Transverse colon (tissue), 4 donors: ENCODE measurements at regions not wholly inside any gene's neighbourhood (a gene's known extent, or its start where the extent isn't known, plus 50 kb on each side); places are given as distances from the start of the nearest gene placed in this dataset.

ENCODE experiments used
- DNase-seq: peaks from one replicate; pipeline ENCODE4 v3.0.0-alpha.2; 2019
- H3K27ac ChIP-seq, 4 donors: fragments of 200-600 bp; sonication (generic); 2 replicates each; pipeline ENCODE4 v1.5.1; 2016 to 2018; ENCODE audit warnings: inconsistent platforms in 4 of 4
- H3K27me3 ChIP-seq: fragments of 200-600 bp; sonication (generic); 2 replicates; pipeline ENCODE4 v1.5.1; 2017; ENCODE audit warnings: inconsistent platforms
- H3K36me3 ChIP-seq, 4 donors: fragments of 200-600 bp; sonication (generic); 2 replicates each; pipeline ENCODE4 v1.5.1; 2017 to 2019; ENCODE audit warnings: inconsistent platforms in 4 of 4
- H3K4me1 ChIP-seq, 4 donors: fragments of 200-600 bp; sonication (generic); 2 replicates each; pipeline ENCODE4 v1.5.1; 2017 to 2020; ENCODE audit warnings: inconsistent platforms in 4 of 4
- H3K4me3 ChIP-seq, 4 donors: fragments of 200-600 bp; sonication (generic); 1 replicate in 1 of 4; 2 replicates in 3 of 4; pipeline versions ENCODE4 v1.5.1 to v1.6.1; 2017 to 2019; ENCODE audit warnings: inconsistent platforms in 4 of 4
- H3K9me3 ChIP-seq, 2 donors: fragments of 200-600 bp; sonication (generic); 2 replicates each; pipeline ENCODE4 v1.5.1; 2017 to 2019; ENCODE audit warnings: inconsistent platforms in 2 of 2
- CTCF ChIP-seq, 5 experiments: fragments of 200-600 bp in 3 of 5; fragments of 450-650 bp in 2 of 5; sonication (generic) in 3 of 5; IDR thresholded peaks; 1 replicate in 2 of 5; 2 replicates in 3 of 5; pipeline ENCODE4 v1.5.1; 2016 to 2017; ENCODE audit warnings: antibody characterized with exemption in 5 of 5, inconsistent platforms in 3 of 5, mild to moderate bottlenecking in 2 of 5, moderate library complexity in 1 of 5
- EP300 ChIP-seq: sonication (generic); formaldehyde crosslinking; IDR thresholded peaks from one replicate; pipeline ENCODE4 v1.6.1; 2017; ENCODE audit warnings: antibody characterized with exemption, low read depth
- POLR2A ChIP-seq: fragments of 450-650 bp; IDR thresholded peaks from one replicate; pipeline ENCODE4 v1.6.1; 2016; ENCODE audit warnings: antibody characterized with exemption, mild to moderate bottlenecking, moderate library complexity
- POLR2AphosphoS5 ChIP-seq, 3 donors: sonication (generic); formaldehyde crosslinking; IDR thresholded peaks; one replicate each; pipeline ENCODE4 v1.6.1; 2016; ENCODE audit warnings: antibody characterized with exemption in 3 of 3
- whole genome bisulfite sequencing, 2 donors: methylation state at CpG; one replicate each; pipeline ENCODE4 v1.1.5; 2018; ENCODE audit warnings: low coverage in 1 of 2; 5-methylcytosine and 5-hydroxymethylcytosine counted together
- in situ Hi-C, 4 donors: fragments of 200-750 bp; cut with MboI; loops; one replicate each; pipeline versions ENCODE4 v1.15.0 to v1.15.1; 2017; ENCODE audit warnings: low sequenced_read_pairs in 3 of 4, low pct_ligation_motif_present in 1 of 4, low pct_unique_long_range_greater_than_20kb in 1 of 4
- intact Hi-C: fragments of 100-400 bp; cut with DNase I; formaldehyde crosslinking; loops from one replicate; pipeline ENCODE4 v1.15.1; 2023; ENCODE audit warnings: low total_unique reads

GRCh38 chr13:40161931-40162330 is 504.5 kb downstream of the FOXO1 start:
- H3K36me3 ChIP-seq: no peaks in the 10 kb centered on the region
- H3K27ac ChIP-seq: no peak overlapping the region
- DNase-seq: no peak
- TF ChIP-seq POLR2AphosphoS5 (IDR thresholded peaks at IDR 0.05): no peak
- TF ChIP-seq EP300: no peak
- no peak for TF ChIP-seq CTCF (IDR thresholded peaks at IDR 0.05)
- TF ChIP-seq POLR2A: no peak
- H3K9me3 ChIP-seq: no peaks in the 10 kb centered on the region
- in situ Hi-C loops (no loop called here), intact Hi-C loops (no loop called here)
- 91 to 100% methylated on average over 1 to 2 of the region's 2 CpGs for WGBS, 2 donors
- H3K27me3 ChIP-seq: no peaks in the 10 kb centered on the region
- H3K4me3 ChIP-seq: no peak overlapping the region
- no peaks in the 10 kb centered on the region for H3K4me1 ChIP-seq

- Histone ChIP-seq H3K4me3 (no peak overlapping the region), H3K36me3 (no peaks in the 10 kb centered on the region), H3K4me1 (no peaks in the 10 kb centered on the region), H3K27me3 (no peaks in the 10 kb centered on the region), H3K27ac (no peak overlapping the region), H3K9me3 (no peaks in the 10 kb centered on the region)
- in situ Hi-C loops (no loop called here), intact Hi-C loops (no loop called here)
- no peak for DNase-seq
- 92% methylated on average over 11 of the region's 11 CpGs; no CpG with 5 or more reads in 1 of the 2 donors for WGBS, 2 donors
- TF ChIP-seq EP300 (no peak), CTCF (IDR thresholded peaks at IDR 0.05) (no peak), POLR2A (no peak), POLR2AphosphoS5 (IDR thresholded peaks at IDR 0.05) (no peak)
Measured at GRCh38 chr13:40163066-40164000, 503.1 kb downstream of the FOXO1 start.

GRCh38 chr13:40164133-40164532 is 502.3 kb downstream of the FOXO1 start:
- no peaks in the 10 kb centered on the region for H3K27me3 ChIP-seq
- no peak overlapping the region for H3K27ac ChIP-seq
- H3K9me3 ChIP-seq: no peaks in the 10 kb centered on the region
- 63 to 68% methylated on average over 3 of the region's 3 CpGs for whole genome bisulfite sequencing, 2 donors
- intact Hi-C loops: no loop called here
- DNase-seq: no peak
- H3K36me3 ChIP-seq: no peaks in the 10 kb centered on the region
- no peak overlapping the region for H3K4me3 ChIP-seq
- in situ Hi-C loops: no loop called here
- TF ChIP-seq POLR2AphosphoS5 (IDR thresholded peaks at IDR 0.05) (no peak), EP300 (no peak), CTCF (IDR thresholded peaks at IDR 0.05) (no peak), POLR2A (no peak)
- H3K4me1 ChIP-seq: no peaks in the 10 kb centered on the region

- no peaks in the 10 kb centered on the region for H3K9me3 ChIP-seq
- no peaks in the 10 kb centered on the region for H3K4me1 ChIP-seq
- in situ Hi-C loops (no loop called here), intact Hi-C loops (no loop called here)
- H3K4me3 ChIP-seq: no peak overlapping the region
- H3K27ac ChIP-seq: no peak overlapping the region
- no peaks in the 10 kb centered on the region for H3K36me3 ChIP-seq
- H3K27me3 ChIP-seq: no peaks in the 10 kb centered on the region
- WGBS, 2 donors: 43 to 44% methylated on average over 2 of the region's 2 CpGs
- TF ChIP-seq POLR2AphosphoS5 (IDR thresholded peaks at IDR 0.05) (no peak), EP300 (no peak), CTCF (IDR thresholded peaks at IDR 0.05) (no peak), POLR2A (no peak)
- DNase-seq: no peak
Measured at GRCh38 chr13:40165316-40165932, 501.0 kb downstream of the FOXO1 start.
